HCT116 (cell line): ENCODE measurements at regions not wholly inside any gene's neighbourhood (a gene's known extent, or its start where the extent isn't known, plus 50 kb on each side); places are given as distances from the start of the nearest gene placed in this dataset.

ENCODE experiments used
- CTCF ChIP-seq, 3 experiments: fragments of 200-600 bp in 1 of 3; sonication (generic) in 1 of 3; IDR thresholded peaks in 2 of 3; conservative IDR thresholded peaks in 1 of 3; 2 replicates each; pipeline ENCODE4 v1.5.1; 2012 to 2017; ENCODE audit warnings: low read depth in 2 of 3, low read length in 2 of 3, antibody characterized with exemption in 1 of 3, borderline replicate concordance in 1 of 3, control low read depth in 1 of 3, mild to moderate bottlenecking in 1 of 3, mixed read lengths in 1 of 3, mixed run types in 1 of 3, moderate library complexity in 1 of 3; ENCODE audit not compliant: insufficient read depth in 1 of 3
- EZH2 ChIP-seq: fragments of 200-600 bp; sonication (generic); IDR thresholded peaks from 2 replicates; pipeline ENCODE4 v1.6.1; 2017; ENCODE audit warnings: antibody characterized with exemption, mixed run types
- POLR2A ChIP-seq: IDR thresholded peaks from 2 replicates; pipeline ENCODE4 v1.7.0; 2011; ENCODE audit warnings: borderline replicate concordance; ENCODE audit not compliant: insufficient read depth, insufficient read length; ENCODE audit errors: extremely low read depth
- SIN3A ChIP-seq: IDR thresholded peaks from 2 replicates; pipeline ENCODE4 v1.6.1; 2012; ENCODE audit warnings: low read depth
- ZFX ChIP-seq: fragments of 450-650 bp; IDR thresholded peaks from 2 replicates; pipeline ENCODE4 v1.6.1; 2017

DNA sequence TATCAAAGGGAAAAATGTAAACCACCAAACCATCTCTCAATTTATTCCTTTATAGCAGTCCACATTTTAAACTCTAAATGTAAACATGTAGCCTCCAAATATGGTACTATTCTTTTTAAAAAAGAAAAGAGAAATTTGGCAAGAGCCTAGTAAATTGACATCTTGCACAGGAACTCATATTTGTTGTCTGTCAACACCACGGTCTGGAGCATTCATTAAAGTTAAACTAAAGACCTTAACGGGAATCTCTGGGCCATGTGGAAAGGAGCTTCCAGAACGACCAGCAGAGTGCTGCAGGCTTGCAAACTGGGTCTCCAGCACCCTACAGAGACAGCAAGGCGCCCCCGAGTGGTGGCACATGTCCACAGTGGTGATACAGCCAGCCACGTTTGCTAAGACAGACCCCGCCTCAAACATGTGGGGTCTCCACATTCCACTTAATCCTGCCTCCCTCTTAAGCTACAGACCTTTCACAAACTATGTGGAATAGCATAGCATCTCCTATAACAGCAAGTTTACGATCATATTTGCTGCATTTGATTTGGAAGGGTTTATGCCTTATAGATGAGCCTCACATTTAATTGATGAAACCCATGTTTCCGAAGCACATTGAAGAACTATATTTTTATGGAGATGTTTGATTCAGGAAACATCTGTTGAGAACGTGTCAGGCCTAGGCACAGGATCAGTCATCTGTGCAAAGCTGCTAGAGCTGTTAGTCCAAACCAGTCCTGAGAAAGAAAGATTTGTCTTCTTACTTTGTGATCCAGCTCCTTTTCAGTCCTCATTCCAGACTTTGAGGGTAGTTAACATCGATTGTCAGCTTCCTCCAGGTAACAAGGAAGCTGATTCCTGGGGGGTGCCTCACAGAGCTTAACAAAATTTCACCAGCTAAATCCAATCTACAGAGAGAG, 96.4 kb upstream of the BACE2 start:
- TF ChIP-seq CTCF (IDR thresholded peaks at IDR 0.05 in 2 of 3, conservative IDR thresholded peaks at IDR 0.05 in 1 of 3; ENCODE audit: borderline replicate concordance in 1 of 3, insufficient read depth in 1 of 3, low read depth in 2 of 3, low read length in 2 of 3) (peak in 2 of 3 experiments; percentile 32; a peak in 1 of 6 replicates), POLR2A (no peak), EZH2 (no peak), SIN3A (no peak), ZFX (no peak)
